ENCODE measurements at regions not wholly inside any gene's neighbourhood (a gene's known extent, or its start where the extent isn't known, plus 50 kb on each side); places are given as distances from the start of the nearest gene placed in this dataset.

- H3K4me3 ChIP-seq (ENCODE audit: low read depth, low read length), result no peak overlapping the region
- no peak for TF ChIP-seq CTCF (IDR thresholded peaks at IDR 0.05; ENCODE audit: low read depth, low read length)
- no peak for TF ChIP-seq MYC (IDR thresholded peaks at IDR 0.05; ENCODE audit: low read depth, low read length)
- no peak for TF ChIP-seq MAX (IDR thresholded peaks at IDR 0.05; ENCODE audit: low read depth, low read length)
- no peak for TF ChIP-seq POLR2A (IDR thresholded peaks at IDR 0.05; ENCODE audit: extremely low read depth, insufficient read length)
- DNase-seq (ENCODE audit: low read depth), result no peak
These were observed 54.9 kb upstream of the NEK7 start for GRCh38 chr1:198101716-198102453.

GRCh38 chr1:198102454-198102827 is 54.4 kb upstream of the NEK7 start:
- TF ChIP-seq POLR2A (IDR thresholded peaks at IDR 0.05; ENCODE audit: extremely low read depth, insufficient read length), result no peak
- no peak for TF ChIP-seq CTCF (IDR thresholded peaks at IDR 0.05; ENCODE audit: low read depth, low read length)
- no peak for TF ChIP-seq MAX (IDR thresholded peaks at IDR 0.05; ENCODE audit: low read depth, low read length)
- no peak for TF ChIP-seq MYC (IDR thresholded peaks at IDR 0.05; ENCODE audit: low read depth, low read length)

GRCh38 chr1:198105185-198105584 is 51.6 kb upstream of the NEK7 start:
- no peak overlapping the region for H3K4me3 ChIP-seq (ENCODE audit: low read depth, low read length)
- no peak for TF ChIP-seq MAX (IDR thresholded peaks at IDR 0.05; ENCODE audit: low read depth, low read length)
- no peak for DNase-seq (ENCODE audit: low read depth)

More at GRCh38 chr1:198102454-198102827, 54.4 kb upstream of the NEK7 start:
- H3K4me3 ChIP-seq (ENCODE audit: low read depth, low read length), result no peak overlapping the region
- DNase-seq (ENCODE audit: low read depth), result peak; percentile 15

- DNase-seq (ENCODE audit: low read depth), result no peak
- TF ChIP-seq MYC (IDR thresholded peaks at IDR 0.05; ENCODE audit: low read depth, low read length), result no peak
- TF ChIP-seq POLR2A (IDR thresholded peaks at IDR 0.05; ENCODE audit: extremely low read depth, insufficient read length), result no peak
- no peak for TF ChIP-seq MAX (IDR thresholded peaks at IDR 0.05; ENCODE audit: low read depth, low read length)
- no peak for TF ChIP-seq CTCF (IDR thresholded peaks at IDR 0.05; ENCODE audit: low read depth, low read length)
- no peak overlapping the region for H3K4me3 ChIP-seq (ENCODE audit: low read depth, low read length)
These were observed 50.8 kb upstream of the NEK7 start for GRCh38 chr1:198106011-198106410.
